ENCODE measurements at regions not wholly inside any gene's neighbourhood (a gene's known extent, or its start where the extent isn't known, plus 50 kb on each side); places are given as distances from the start of the nearest gene placed in this dataset.

DNA sequence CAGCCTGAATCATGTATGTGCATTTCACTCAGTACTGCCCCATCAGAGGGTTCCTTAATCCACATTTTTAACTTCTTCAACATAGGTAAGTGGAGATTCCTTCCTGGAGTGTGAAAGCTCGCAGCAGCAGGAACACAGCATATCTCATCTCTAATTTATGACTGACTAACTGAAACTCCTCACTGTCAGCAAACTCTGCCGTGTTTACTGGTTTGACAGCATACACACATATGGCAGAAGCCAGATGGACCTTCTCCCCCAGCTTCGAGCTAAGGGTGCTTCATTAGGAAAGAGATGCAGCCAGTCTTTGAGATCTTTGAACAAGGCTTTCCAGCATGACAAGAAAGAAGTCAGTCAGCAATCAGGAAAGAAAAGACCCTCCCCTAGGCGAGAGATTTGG, 200.3 kb upstream of the ACVR2A start:
- TF ChIP-seq, protein P1, sequence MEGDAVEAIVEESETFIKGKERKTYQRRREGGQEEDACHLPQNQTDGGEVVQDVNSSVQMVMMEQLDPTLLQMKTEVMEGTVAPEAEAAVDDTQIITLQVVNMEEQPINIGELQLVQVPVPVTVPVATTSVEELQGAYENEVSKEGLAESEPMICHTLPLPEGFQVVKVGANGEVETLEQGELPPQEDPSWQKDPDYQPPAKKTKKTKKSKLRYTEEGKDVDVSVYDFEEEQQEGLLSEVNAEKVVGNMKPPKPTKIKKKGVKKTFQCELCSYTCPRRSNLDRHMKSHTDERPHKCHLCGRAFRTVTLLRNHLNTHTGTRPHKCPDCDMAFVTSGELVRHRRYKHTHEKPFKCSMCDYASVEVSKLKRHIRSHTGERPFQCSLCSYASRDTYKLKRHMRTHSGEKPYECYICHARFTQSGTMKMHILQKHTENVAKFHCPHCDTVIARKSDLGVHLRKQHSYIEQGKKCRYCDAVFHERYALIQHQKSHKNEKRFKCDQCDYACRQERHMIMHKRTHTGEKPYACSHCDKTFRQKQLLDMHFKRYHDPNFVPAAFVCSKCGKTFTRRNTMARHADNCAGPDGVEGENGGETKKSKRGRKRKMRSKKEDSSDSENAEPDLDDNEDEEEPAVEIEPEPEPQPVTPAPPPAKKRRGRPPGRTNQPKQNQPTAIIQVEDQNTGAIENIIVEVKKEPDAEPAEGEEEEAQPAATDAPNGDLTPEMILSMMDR (conservative IDR thresholded peaks at IDR 0.05 in 1 of 2, IDR thresholded peaks at IDR 0.05 in 1 of 2; ENCODE audit: low read depth in 1 of 2, low read length in 2 of 2), result no peak
- TF ChIP-seq EZH2 (IDR thresholded peaks at IDR 0.05; ENCODE audit: low read length, missing control alignments), result no peak

Data from fibroblast of lung (primary cell).